DND-41 (cell line): ENCODE measurements at regions not wholly inside any gene's neighbourhood (a gene's known extent, or its start where the extent isn't known, plus 50 kb on each side); places are given as distances from the start of the nearest gene placed in this dataset.

ENCODE experiments used
- ATAC-seq: fragments of 200-7000 bp; cut with Tn5 transposase; 3 replicates; pipeline ENCODE4 v1.9.1; 2021; ENCODE audit warnings: low read depth; ENCODE audit not compliant: insufficient read depth
- DNase-seq: peaks from one replicate; pipeline ENCODE4 v3.0.0-alpha.2; 2020
- H2AFZ ChIP-seq: 2 replicates; pipeline ENCODE4 v1.6.0; 2012; ENCODE audit warnings: low read depth, low read length
- H3K27ac ChIP-seq: 2 replicates; pipeline ENCODE4 v1.5.1; 2012; ENCODE audit warnings: low read length, inconsistent platforms
- H3K27me3 ChIP-seq: fragments of 200-600 bp; sonication (generic); 2 replicates; pipeline ENCODE4 v1.6.0; 2012; ENCODE audit warnings: low read length, mild to moderate bottlenecking, inconsistent platforms; ENCODE audit not compliant: insufficient read depth, poor library complexity
- H3K36me3 ChIP-seq: 2 replicates; pipeline ENCODE4 v1.5.1; 2012; ENCODE audit warnings: low read length, inconsistent platforms; ENCODE audit not compliant: insufficient read depth
- H3K4me1 ChIP-seq: 2 replicates; pipeline ENCODE4 v1.5.1; 2012; ENCODE audit warnings: mild to moderate bottlenecking, low read length; ENCODE audit not compliant: insufficient read depth
- H3K4me2 ChIP-seq: 2 replicates; pipeline ENCODE4 v1.6.0; 2012; ENCODE audit warnings: mild to moderate bottlenecking, moderate library complexity, low read length, inconsistent platforms; ENCODE audit not compliant: insufficient read depth
- H3K4me3 ChIP-seq, 2 experiments: fragments of 200-600 bp in 1 of 2; shearing (Covaris generic) in 1 of 2; 2 replicates each; pipeline ENCODE4 v1.5.1; 2012 to 2016; ENCODE audit warnings: inconsistent platforms in 2 of 2, low read length in 2 of 2, mild to moderate bottlenecking in 2 of 2, low read depth in 1 of 2, moderate library complexity in 1 of 2
- H3K79me2 ChIP-seq: 2 replicates; pipeline ENCODE4 v1.6.0; 2012; ENCODE audit warnings: low read length, inconsistent platforms; ENCODE audit not compliant: insufficient read depth
- H3K9ac ChIP-seq: 2 replicates; pipeline ENCODE4 v1.6.0; 2012; ENCODE audit warnings: low read depth, mild to moderate bottlenecking, inconsistent platforms, low read length, moderate library complexity
- H3K9me3 ChIP-seq: 2 replicates; pipeline ENCODE4 v1.5.1; 2012; ENCODE audit warnings: low read length, moderate library complexity, mild to moderate bottlenecking, inconsistent platforms; ENCODE audit not compliant: insufficient read depth, severe bottlenecking
- H4K20me1 ChIP-seq: 2 replicates; pipeline ENCODE4 v1.6.0; 2012; ENCODE audit warnings: low read length; ENCODE audit not compliant: insufficient read depth
- CTCF ChIP-seq: IDR thresholded peaks from 2 replicates; pipeline ENCODE4 v1.5.1; 2012; ENCODE audit warnings: borderline replicate concordance, low read length, moderate library complexity, mild to moderate bottlenecking; ENCODE audit not compliant: poor library complexity, severe bottlenecking; ENCODE audit errors: extremely low read depth
- EZH2 ChIP-seq: IDR thresholded peaks from 3 replicates; pipeline ENCODE4 v1.6.1; 2012; ENCODE audit warnings: borderline replicate concordance, low read depth, mild to moderate bottlenecking, moderate library complexity, low read length, inconsistent platforms; ENCODE audit not compliant: severe bottlenecking

GRCh38 chr1:55980582-55980981 lies 598.8 kb downstream of the PLPP3 start:
- TF ChIP-seq CTCF (no peak), EZH2 (no peak)
- H3K9ac ChIP-seq, result no peak overlapping the region
- H3K4me1 ChIP-seq, result no peaks in the 10 kb centered on the region
- no peaks in the 10 kb centered on the region for H4K20me1 ChIP-seq
- no peak for ATAC-seq
- H2AFZ ChIP-seq, result no peak overlapping the region
- H3K4me3 ChIP-seq, result no peak overlapping the region
- DNase-seq, result no peak
- H3K4me2 ChIP-seq, result no peak overlapping the region
- no peaks in the 10 kb centered on the region for H3K36me3 ChIP-seq
- no peaks in the 10 kb centered on the region for H3K27me3 ChIP-seq
- no peaks in the 10 kb centered on the region for H3K79me2 ChIP-seq
- H3K9me3 ChIP-seq, result peaks cover 2% of the 10 kb centered on the region
- H3K27ac ChIP-seq, result no peak overlapping the region

GRCh38 chr1:55974714-55975441 lies 604.5 kb downstream of the PLPP3 start:
- Histone ChIP-seq H3K9me3 (peaks cover 2% of the 10 kb centered on the region), H4K20me1 (no peaks in the 10 kb centered on the region), H3K27ac (no peak overlapping the region), H3K79me2 (no peaks in the 10 kb centered on the region), H3K27me3 (no peaks in the 10 kb centered on the region), H3K9ac (no peak overlapping the region), H2AFZ (no peak overlapping the region), H3K36me3 (no peaks in the 10 kb centered on the region), H3K4me2 (no peak overlapping the region), H3K4me1 (no peaks in the 10 kb centered on the region), H3K4me3 (no peak overlapping the region)
- DNase-seq (no peak), ATAC-seq (no peak)
- TF ChIP-seq CTCF (no peak), EZH2 (no peak)

- ATAC-seq, result no peak
- TF ChIP-seq EZH2 (no peak), CTCF (no peak)
These were observed 608.7 kb downstream of the PLPP3 start for GRCh38 chr1:55970526-55971110.

More at GRCh38 chr1:55970526-55971110, 608.7 kb downstream of the PLPP3 start:
- H4K20me1 ChIP-seq, result no peaks in the 10 kb centered on the region
- H3K27me3 ChIP-seq, result no peaks in the 10 kb centered on the region
- H3K9ac ChIP-seq, result no peak overlapping the region
- no peak overlapping the region for H3K4me3 ChIP-seq
- peaks cover 6% of the 10 kb centered on the region; the same call in 1 of the 2 replicates for H3K4me1 ChIP-seq
- no peaks in the 10 kb centered on the region for H3K36me3 ChIP-seq
- H3K4me2 ChIP-seq, result no peak overlapping the region
- no peaks in the 10 kb centered on the region for H3K79me2 ChIP-seq
- H3K27ac ChIP-seq, result no peak overlapping the region
- H3K9me3 ChIP-seq, result no peaks in the 10 kb centered on the region
- no peak overlapping the region for H2AFZ ChIP-seq
- no peak for DNase-seq
